GM13977 (cell line): ENCODE measurements at regions not wholly inside any gene's neighbourhood (a gene's known extent, or its start where the extent isn't known, plus 50 kb on each side); places are given as distances from the start of the nearest gene placed in this dataset.

Experiments used
- DNase-seq: peaks from one replicate; pipeline ENCODE4 v3.0.0; 2012; ENCODE audit warnings: low spot score
- CTCF ChIP-seq: IDR thresholded peaks from 2 replicates; pipeline ENCODE4 v1.5.1; 2012; ENCODE audit warnings: mild to moderate bottlenecking, control low read depth; ENCODE audit not compliant: insufficient read depth; ENCODE audit errors: extremely low read depth, missing control alignments
- in situ Hi-C: fragments of 300-500 bp; cut with MboI; formaldehyde crosslinking; loops from one replicate; pipeline ENCODE4 v1.12.0; 2022; ENCODE audit warnings: low sequenced_read_pairs, low pct_unique_long_range_greater_than_20kb, mixed read lengths, inconsistent platforms; ENCODE audit not compliant: unreplicated experiment

GRCh38 chr22:48025096-48025495 is 1262.6 kb downstream of the TBC1D22A start:
- in situ Hi-C loops = no loop called here
- no peak for TF ChIP-seq CTCF
- no peak for DNase-seq

DNA sequence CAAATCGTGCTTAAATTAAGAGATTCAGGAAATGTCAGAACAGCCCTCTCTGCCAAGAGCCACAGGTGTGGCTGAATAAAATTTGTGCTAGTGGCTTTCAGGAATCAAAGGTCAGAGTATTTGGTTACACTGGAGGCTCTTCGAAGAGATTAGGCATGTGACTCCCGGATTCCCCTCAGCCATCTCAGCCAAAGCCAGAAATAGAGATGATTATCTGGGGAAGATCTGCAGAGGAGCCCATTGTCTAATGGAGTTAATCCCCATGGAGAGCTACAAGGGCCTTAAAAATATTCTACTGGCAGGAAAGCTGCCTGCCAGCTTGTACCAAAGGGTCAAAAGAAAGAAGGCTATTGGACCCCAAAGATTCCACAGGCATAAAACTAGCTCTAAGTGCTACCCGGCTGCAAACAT is 1259.5 kb downstream of the TBC1D22A start:
- no peak for TF ChIP-seq CTCF

GRCh38 chr22:48018346-48018745 is 1255.9 kb downstream of the TBC1D22A start:
- TF ChIP-seq CTCF = no peak
- DNase-seq = no peak
- in situ Hi-C loops = no loop called here

More for the DNA sequence above, 1259.5 kb downstream of the TBC1D22A start:
- in situ Hi-C loops = no loop called here
- DNase-seq = no peak

DNA sequence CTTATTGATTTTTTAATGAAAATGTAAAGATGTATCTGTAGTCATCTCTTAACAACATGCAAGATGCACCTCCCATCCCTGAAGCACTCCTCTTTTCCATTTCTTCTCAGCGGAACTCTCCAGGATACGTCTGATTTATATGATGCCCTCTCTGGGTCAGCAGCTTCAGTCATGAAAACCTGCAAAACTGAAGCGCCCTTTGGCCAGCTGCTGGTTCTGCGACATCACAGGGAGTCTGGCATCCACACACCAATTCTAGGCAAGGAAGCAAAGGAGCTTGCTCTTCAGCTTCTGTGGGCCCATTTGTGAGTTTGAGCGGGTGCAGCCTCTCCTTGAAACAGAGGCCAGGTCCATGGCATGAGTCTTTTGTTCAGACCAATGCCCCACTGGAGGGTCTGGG is 1253.3 kb downstream of the TBC1D22A start:
- no peak for TF ChIP-seq CTCF
- in situ Hi-C loops = no loop called here
- no peak for DNase-seq

- in situ Hi-C loops = no loop called here
- no peak for TF ChIP-seq CTCF
- no peak for DNase-seq
Observed at GRCh38 chr22:48004936-48005335, 1242.5 kb downstream of the TBC1D22A start.

GRCh38 chr22:48004038-48004437 is 1241.6 kb downstream of the TBC1D22A start:
- TF ChIP-seq CTCF = no peak

DNA sequence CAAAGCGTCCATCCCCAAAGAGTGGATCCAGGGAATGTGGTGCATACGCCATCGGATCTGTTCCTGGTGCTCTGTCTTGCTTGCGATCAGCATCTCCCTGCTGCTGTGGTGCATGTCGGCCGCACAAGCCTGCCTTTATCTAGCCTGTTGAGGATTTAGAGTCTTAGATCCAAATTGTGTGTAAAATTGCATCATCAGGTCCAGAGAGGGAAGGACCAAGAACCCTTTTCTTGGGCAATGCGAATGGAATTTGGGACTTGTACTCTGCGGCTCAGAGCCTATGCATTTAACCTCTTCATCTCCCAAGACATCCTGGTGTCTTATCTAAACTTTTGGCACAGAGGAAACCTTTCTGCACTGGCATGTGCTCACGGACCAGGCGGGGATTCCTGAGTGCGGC is 1238.7 kb downstream of the TBC1D22A start:
- no peak for DNase-seq
- no peak for TF ChIP-seq CTCF
- in situ Hi-C loops = no loop called here

More at GRCh38 chr22:48004038-48004437, 1241.6 kb downstream of the TBC1D22A start:
- in situ Hi-C loops = no loop called here
- no peak for DNase-seq
